ENCODE measurements at regions not wholly inside any gene's neighbourhood (a gene's known extent, or its start where the extent isn't known, plus 50 kb on each side); places are given as distances from the start of the nearest gene placed in this dataset.

- no peak for TF ChIP-seq HINFP (tag; conservative IDR thresholded peaks at IDR 0.05; ENCODE audit: low read depth)
- no peak for TF ChIP-seq CHD4 (IDR thresholded peaks at IDR 0.05; ENCODE audit: insufficient read depth, insufficient replicate concordance, low read depth, low read length, poor library complexity, severe bottlenecking)
- TF ChIP-seq NUFIP1 (IDR thresholded peaks at IDR 0.05; ENCODE audit: partially characterized antibody) = no peak
- TF ChIP-seq MCM7 (IDR thresholded peaks at IDR 0.05) = no peak
- TF ChIP-seq CHAMP1 (IDR thresholded peaks at IDR 0.05) = no peak
- TF ChIP-seq MAFG (tag; conservative IDR thresholded peaks at IDR 0.05) = no peak
- no peak for TF ChIP-seq PHB (CRISPR knock-in tag; IDR thresholded peaks at IDR 0.05)
These were observed 90.0 kb upstream of the SLC24A3 start (continued) for GRCh38 chr20:19122395-19122794.

GRCh38 chr20:19125508-19125907, 86.9 kb upstream of the SLC24A3 start:
- Histone ChIP-seq H3K27me3 (ENCODE audit: control insufficient read depth in 2 of 2, insufficient read depth in 2 of 2, low read length in 2 of 2) (no peaks in the 10 kb centered on the region), H3K79me2 (ENCODE audit: control insufficient read depth, insufficient read depth, low read length) (no peaks in the 10 kb centered on the region), H3K4me2 (ENCODE audit: insufficient read depth, low read length) (no peak overlapping the region), H3K9ac (ENCODE audit: insufficient read depth in 1 of 2, low read depth in 2 of 2, low read length in 2 of 2) (no peak overlapping the region), H3K9me3 (replicated peaks; ENCODE audit: control insufficient read depth, insufficient read depth, low read depth, low read length) (no peaks in the 10 kb centered on the region), H3K27ac (ENCODE audit: extremely low read depth, low read depth, low read length) (no peak overlapping the region), H3K4me3 (no peak overlapping the region), H3K9me1 (ENCODE audit: control insufficient read depth, insufficient read depth, low read length) (no peaks in the 10 kb centered on the region), H3K36me3 (ENCODE audit: control insufficient read depth, insufficient read depth, low read length) (no peaks in the 10 kb centered on the region), H2AFZ (ENCODE audit: low read depth, low read length) (no peak overlapping the region), H3K4me1 (replicated peaks in 1 of 2; ENCODE audit: control insufficient read depth in 2 of 2, insufficient read depth in 2 of 2, low read length in 2 of 2) (no peaks in the 10 kb centered on the region), H4K20me1 (replicated peaks; ENCODE audit: control insufficient read depth, insufficient read depth, low read length) (no peaks in the 10 kb centered on the region)
- FAIRE-seq (no peak), ATAC-seq (no peak), DNase-seq (ENCODE audit: extremely low read depth in 1 of 4, low spot score in 3 of 4) (no peak)
- CTCF ChIA-PET (ENCODE audit: low intra/inter-chr PET ratio) = no interaction called here
- BruUV-seq (replicated peaks) = no TSS peak
- in situ Hi-C loops (cut with MboI) (no loop called here), intact Hi-C loops (cut with micrococcal nuclease) (no loop called here)
- POLR2A ChIA-PET = no interaction called here
- 0% methylated on average over 1 of the region's 1 CpG for WGBS (ENCODE audit: insufficient coverage, low coverage, missing lambda C conversion rate)
- TF ChIP-seq SMAD3 (CRISPR knock-in tag; conservative IDR thresholded peaks at IDR 0.05) = no peak
- no peak for TF ChIP-seq MAFG (tag; conservative IDR thresholded peaks at IDR 0.05)
- TF ChIP-seq STAT5A (IDR thresholded peaks at IDR 0.05; ENCODE audit: borderline replicate concordance, low read length) = no peak
- no peak for TF ChIP-seq ESRRA (IDR thresholded peaks at IDR 0.05; ENCODE audit: borderline replicate concordance, low read depth)
- TF ChIP-seq WHSC1 (IDR thresholded peaks at IDR 0.05; ENCODE audit: low read length) = no peak
- no peak for TF ChIP-seq CREB3L1 (IDR thresholded peaks at IDR 0.05; ENCODE audit: borderline replicate concordance, low read depth)
